Sigmoid colon (tissue), 6 donors: ENCODE measurements at regions not wholly inside any gene's neighbourhood (a gene's known extent, or its start where the extent isn't known, plus 50 kb on each side); places are given as distances from the start of the nearest gene placed in this dataset.

Source experiments
- DNase-seq: peaks from one replicate; pipeline ENCODE4 v3.0.0-alpha.2; 2019
- H3K27ac ChIP-seq, 4 donors: fragments of 200-600 bp; sonication (generic); one replicate each; pipeline ENCODE4 v1.5.1; 2016 to 2019; ENCODE audit warnings: mild to moderate bottlenecking in 1 of 4
- H3K27me3 ChIP-seq, 3 donors: fragments of 200-600 bp; sonication (generic); one replicate each; pipeline ENCODE4 v1.5.1; 2019; ENCODE audit warnings: mild to moderate bottlenecking in 1 of 3
- H3K36me3 ChIP-seq, 4 donors: fragments of 200-600 bp; sonication (generic); one replicate each; pipeline ENCODE4 v1.5.1; 2016 to 2019
- H3K4me1 ChIP-seq, 4 donors: fragments of 200-600 bp; sonication (generic); one replicate each; pipeline ENCODE4 v1.5.1; 2017 to 2019
- H3K4me3 ChIP-seq, 4 donors: fragments of 200-600 bp; sonication (generic); one replicate each; pipeline ENCODE4 v1.5.1; 2017 to 2019; ENCODE audit warnings: mild to moderate bottlenecking in 2 of 4, moderate library complexity in 1 of 4
- H3K9me3 ChIP-seq, 4 donors: fragments of 200-600 bp in 3 of 4; sonication (generic) in 3 of 4; one replicate each; pipeline versions ENCODE4 v1.5.1 to v1.6.1; 2013 to 2019
- EP300 ChIP-seq, 4 donors: sonication (generic); formaldehyde crosslinking; IDR thresholded peaks; one replicate each; pipeline ENCODE4 v1.6.1; 2017; ENCODE audit warnings: antibody characterized with exemption in 4 of 4
- POLR2A ChIP-seq, 2 donors: fragments of 450-650 bp; IDR thresholded peaks; one replicate each; pipeline ENCODE4 v1.6.1; 2016; ENCODE audit warnings: antibody characterized with exemption in 2 of 2, mild to moderate bottlenecking in 2 of 2, moderate library complexity in 2 of 2
- POLR2AphosphoS5 ChIP-seq, 4 donors: sonication (generic); formaldehyde crosslinking; IDR thresholded peaks; one replicate each; pipeline ENCODE4 v1.6.1; 2017; ENCODE audit warnings: antibody characterized with exemption in 4 of 4
- WGBS, 2 donors: extraction: QIAGEN DNeasy Blood & Tissue Kit; methylation state at CpG; one replicate each; pipeline ENCODE4 v1.1.7; 2013; 5-methylcytosine and 5-hydroxymethylcytosine counted together
- intact Hi-C: fragments of 100-400 bp; cut with DNase I; formaldehyde crosslinking; loops from one replicate; pipeline ENCODE4 v1.15.1; 2023
- TF ChIP-seq, protein P1 (sequence below), 4 experiments: fragments of 450-650 bp in 3 of 4; fragments of 200-600 bp in 1 of 4; IDR thresholded peaks; one replicate each; pipeline ENCODE4 v1.5.1; 2016 to 2019; ENCODE audit warnings: antibody characterized with exemption in 4 of 4, mild to moderate bottlenecking in 3 of 4, moderate library complexity in 2 of 4
- donor health status: healthy with polysubstance abuse.
- donor health status: healthy.

DNA sequence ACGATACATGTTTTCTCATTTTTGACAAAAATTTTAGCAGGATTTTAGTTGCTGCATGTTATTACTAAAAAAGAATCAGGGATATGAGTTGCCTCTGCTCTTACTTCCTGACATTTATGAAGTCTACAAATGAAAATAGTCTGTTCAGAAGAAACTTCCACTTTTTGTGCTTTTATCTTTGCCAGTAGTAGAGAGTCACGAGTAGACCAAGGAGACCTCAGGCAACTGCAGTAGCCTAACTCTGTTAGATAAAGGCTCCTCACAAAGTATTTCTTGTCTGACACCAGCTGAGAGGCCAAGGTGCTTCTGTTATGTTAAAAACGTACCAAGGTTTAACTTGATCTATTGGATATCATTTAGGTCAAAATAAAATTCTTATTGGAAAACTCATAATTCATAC lies 333.9 kb downstream of the NR2F1-AS1 start:
- peak overlapping the region in 2 of 4 donors; percentile 52 to 53 for H3K27ac ChIP-seq
- intact Hi-C loops: no loop called here
- WGBS, 2 donors: 54 to 74% methylated on average over 3 of the region's 3 CpGs
- TF ChIP-seq EP300 (IDR thresholded peaks at IDR 0.05): no peak
- DNase-seq: no peak
- no peaks in the 10 kb centered on the region for H3K36me3 ChIP-seq
- no peak overlapping the region for H3K4me3 ChIP-seq
- H3K4me1 ChIP-seq: peaks cover 0 to 31% (median 18%) of the 10 kb centered on the region in 4 donors
- no peaks in the 10 kb centered on the region for H3K9me3 ChIP-seq
- H3K27me3 ChIP-seq: no peaks in the 10 kb centered on the region

DNA sequence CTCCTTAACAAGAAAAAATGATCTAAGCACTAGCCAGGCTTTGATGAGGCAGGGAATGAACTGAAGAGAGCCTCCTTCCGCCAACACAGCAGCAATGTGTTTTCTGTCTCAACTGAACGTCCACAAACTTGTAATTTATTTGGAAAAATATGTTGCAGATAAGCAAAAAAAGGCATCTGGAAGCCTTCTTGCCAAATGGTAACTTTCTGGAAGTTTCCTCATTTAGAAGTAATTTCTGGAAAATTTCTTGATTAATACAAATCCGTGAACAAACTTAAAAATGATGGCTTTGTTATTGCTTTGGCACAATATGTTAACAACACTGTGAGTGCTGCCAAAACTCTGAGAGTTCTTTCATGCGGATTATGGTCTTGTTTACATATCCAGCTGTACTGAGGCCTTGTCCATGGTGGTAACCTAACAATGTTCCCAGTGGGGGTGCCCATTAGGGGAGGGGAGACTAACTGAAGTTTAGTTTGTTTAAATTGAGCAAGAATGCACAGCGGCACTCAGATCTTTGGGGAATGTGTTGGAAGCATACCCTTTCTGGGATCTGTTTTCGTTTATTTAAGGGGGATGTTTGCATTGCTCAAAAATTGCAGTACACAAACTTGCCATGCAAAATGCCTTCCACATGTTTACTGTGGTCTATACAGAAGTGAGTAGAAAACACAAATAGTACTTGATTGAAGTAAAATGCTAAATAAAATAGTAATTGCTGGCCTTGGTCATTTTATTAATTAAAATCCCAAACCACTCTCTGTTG lies 334.7 kb downstream of the NR2F1-AS1 start:
- intact Hi-C loops: no loop called here
- Histone ChIP-seq H3K9me3 (no peaks in the 10 kb centered on the region), H3K4me3 (no peak overlapping the region), H3K27ac (peak overlapping the region; percentile 8 to 53 (median 32)), H3K27me3 (no peaks in the 10 kb centered on the region), H3K36me3 (no peaks in the 10 kb centered on the region), H3K4me1 (peaks cover 0 to 31% (median 18%) of the 10 kb centered on the region in 4 donors)
- peak; percentile 63 for DNase-seq
- 21 to 56% methylated on average over 6 of the region's 6 CpGs for WGBS, 2 donors
- TF ChIP-seq POLR2A (IDR thresholded peaks at IDR 0.05) (no peak), POLR2AphosphoS5 (IDR thresholded peaks at IDR 0.05) (peak in 3 of 4 donors; percentile 23 to 70 (median 57)), EP300 (IDR thresholded peaks at IDR 0.05) (no peak)
- TF ChIP-seq, protein P1, sequence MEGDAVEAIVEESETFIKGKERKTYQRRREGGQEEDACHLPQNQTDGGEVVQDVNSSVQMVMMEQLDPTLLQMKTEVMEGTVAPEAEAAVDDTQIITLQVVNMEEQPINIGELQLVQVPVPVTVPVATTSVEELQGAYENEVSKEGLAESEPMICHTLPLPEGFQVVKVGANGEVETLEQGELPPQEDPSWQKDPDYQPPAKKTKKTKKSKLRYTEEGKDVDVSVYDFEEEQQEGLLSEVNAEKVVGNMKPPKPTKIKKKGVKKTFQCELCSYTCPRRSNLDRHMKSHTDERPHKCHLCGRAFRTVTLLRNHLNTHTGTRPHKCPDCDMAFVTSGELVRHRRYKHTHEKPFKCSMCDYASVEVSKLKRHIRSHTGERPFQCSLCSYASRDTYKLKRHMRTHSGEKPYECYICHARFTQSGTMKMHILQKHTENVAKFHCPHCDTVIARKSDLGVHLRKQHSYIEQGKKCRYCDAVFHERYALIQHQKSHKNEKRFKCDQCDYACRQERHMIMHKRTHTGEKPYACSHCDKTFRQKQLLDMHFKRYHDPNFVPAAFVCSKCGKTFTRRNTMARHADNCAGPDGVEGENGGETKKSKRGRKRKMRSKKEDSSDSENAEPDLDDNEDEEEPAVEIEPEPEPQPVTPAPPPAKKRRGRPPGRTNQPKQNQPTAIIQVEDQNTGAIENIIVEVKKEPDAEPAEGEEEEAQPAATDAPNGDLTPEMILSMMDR (IDR thresholded peaks at IDR 0.05): no peak

DNA sequence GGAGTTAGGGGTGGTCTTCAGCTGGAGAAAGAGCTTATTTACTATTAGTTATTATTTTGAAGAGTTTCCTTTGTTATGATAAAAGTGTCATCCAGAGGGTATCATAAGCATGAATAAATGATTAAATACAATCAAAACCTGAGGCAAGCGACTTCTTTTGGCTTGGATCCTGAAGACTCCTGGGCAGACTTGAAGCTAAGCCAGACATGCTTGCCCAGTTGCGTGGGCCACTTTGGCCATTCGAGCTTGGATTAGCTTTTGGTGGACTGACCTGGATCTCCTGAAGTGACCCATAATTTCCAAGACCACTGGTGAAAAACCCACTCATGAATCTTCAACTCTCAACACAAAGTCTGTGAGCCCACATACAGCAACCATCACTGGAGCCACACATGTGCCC lies 335.8 kb downstream of the NR2F1-AS1 start:
- intact Hi-C loops: no loop called here

DNA sequence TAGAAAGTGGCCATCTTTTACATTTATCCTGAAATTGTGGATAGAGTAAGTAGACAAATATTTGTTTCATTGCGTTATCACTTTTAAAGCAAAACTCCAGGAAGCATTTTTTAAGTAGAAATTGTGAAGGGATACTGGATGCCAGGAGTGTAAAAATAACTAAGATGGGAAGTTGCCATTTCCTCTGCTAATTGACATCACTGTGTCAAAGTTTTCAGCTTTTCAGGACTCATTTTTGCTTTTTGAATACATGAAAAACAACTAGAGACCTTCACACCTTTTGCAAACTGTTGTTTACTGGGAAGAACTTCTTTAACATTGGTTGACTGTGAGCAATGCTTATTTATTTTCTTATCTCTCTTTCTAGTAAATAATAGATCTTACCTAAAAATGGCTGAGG lies 337.5 kb downstream of the NR2F1-AS1 start:
- H3K27ac ChIP-seq: no peak overlapping the region
- 83 to 89% methylated on average over 1 of the region's 1 CpG for WGBS, 2 donors
- H3K4me3 ChIP-seq: no peak overlapping the region
- no peaks in the 10 kb centered on the region for H3K36me3 ChIP-seq
- no peak for TF ChIP-seq EP300 (IDR thresholded peaks at IDR 0.05)
- TF ChIP-seq, protein P1 (IDR thresholded peaks at IDR 0.05): no peak
- TF ChIP-seq POLR2AphosphoS5 (IDR thresholded peaks at IDR 0.05): no peak
- TF ChIP-seq POLR2A (IDR thresholded peaks at IDR 0.05): no peak
- H3K9me3 ChIP-seq: no peaks in the 10 kb centered on the region
- peaks cover 0 to 31% (median 18%) of the 10 kb centered on the region in 4 donors for H3K4me1 ChIP-seq
- no peaks in the 10 kb centered on the region for H3K27me3 ChIP-seq
- DNase-seq: no peak
- intact Hi-C loops: no loop called here

More for the DNA sequence above, 335.8 kb downstream of the NR2F1-AS1 start:
- no peak for DNase-seq
- no peaks in the 10 kb centered on the region for H3K9me3 ChIP-seq
- H3K36me3 ChIP-seq: no peaks in the 10 kb centered on the region
- 77 to 87% methylated on average over 3 of the region's 3 CpGs for WGBS, 2 donors
- TF ChIP-seq POLR2A (IDR thresholded peaks at IDR 0.05): no peak
- TF ChIP-seq, protein P1 (IDR thresholded peaks at IDR 0.05): no peak
- TF ChIP-seq EP300 (IDR thresholded peaks at IDR 0.05): no peak
- no peak for TF ChIP-seq POLR2AphosphoS5 (IDR thresholded peaks at IDR 0.05)
- no peaks in the 10 kb centered on the region for H3K27me3 ChIP-seq
- peaks cover 0 to 31% (median 18%) of the 10 kb centered on the region in 4 donors for H3K4me1 ChIP-seq
- peak overlapping the region in 3 of 4 donors; percentile 28 to 53 (median 52) for H3K27ac ChIP-seq
- no peak overlapping the region for H3K4me3 ChIP-seq

DNA sequence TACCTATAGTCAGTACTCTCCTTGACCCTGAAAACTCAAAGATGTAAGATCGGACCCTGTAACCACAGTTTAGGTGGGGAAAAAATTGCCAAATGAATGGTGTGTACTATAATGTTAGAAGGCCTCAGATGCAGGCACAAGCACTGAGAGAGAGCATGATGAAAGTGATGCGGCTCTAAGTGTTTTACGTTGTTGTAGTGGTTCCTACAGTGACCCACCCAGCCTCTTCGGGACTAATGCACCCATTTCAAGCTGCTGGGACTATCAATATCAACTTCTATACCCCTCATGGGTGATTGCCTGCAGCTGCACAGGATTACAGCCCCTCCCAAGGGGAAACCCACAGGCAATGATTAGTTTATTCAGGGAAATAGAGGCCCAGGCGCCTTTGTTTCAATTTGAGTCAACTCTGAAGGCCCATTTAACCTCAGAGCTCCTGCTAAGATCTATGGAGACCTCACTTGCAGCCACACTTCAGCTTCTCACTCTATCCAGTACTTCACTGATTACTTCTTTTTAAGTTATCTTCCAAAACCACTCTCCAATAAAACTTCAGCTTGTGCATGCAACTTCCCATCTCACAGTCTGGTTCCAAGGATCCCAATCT lies 340.7 kb downstream of the NR2F1-AS1 start:
- no peak for DNase-seq
- H3K4me1 ChIP-seq: peaks cover 0 to 11% (median 5%) of the 10 kb centered on the region in 4 donors
- no peaks in the 10 kb centered on the region for H3K36me3 ChIP-seq
- TF ChIP-seq POLR2AphosphoS5 (IDR thresholded peaks at IDR 0.05) (no peak), POLR2A (IDR thresholded peaks at IDR 0.05) (no peak), EP300 (IDR thresholded peaks at IDR 0.05) (no peak)
- TF ChIP-seq, protein P1 (IDR thresholded peaks at IDR 0.05): no peak
- intact Hi-C loops: no loop called here
- H3K27ac ChIP-seq: no peak overlapping the region
- no peaks in the 10 kb centered on the region for H3K9me3 ChIP-seq
- H3K27me3 ChIP-seq: no peaks in the 10 kb centered on the region
- 87% methylated on average over 5 of the region's 5 CpGs for WGBS, 2 donors
- H3K4me3 ChIP-seq: no peak overlapping the region
